ENCODE measurements at regions not wholly inside any gene's neighbourhood (a gene's known extent, or its start where the extent isn't known, plus 50 kb on each side); places are given as distances from the start of the nearest gene placed in this dataset.

GRCh38 chr14:87170179-87170578 lies 822.8 kb downstream of the GALC start:
- no peak for DNase-seq (ENCODE audit: low read depth, low spot score)

GRCh38 chr14:87169362-87169761 lies 823.6 kb downstream of the GALC start:
- DNase-seq (ENCODE audit: low read depth, low spot score) = no peak

- no peak for DNase-seq (ENCODE audit: low read depth, low spot score)
Measured at GRCh38 chr14:87161502-87161901, 831.5 kb downstream of the GALC start.

GRCh38 chr14:87160989-87161388 lies 832.0 kb downstream of the GALC start:
- no peak for DNase-seq (ENCODE audit: low read depth, low spot score)

GRCh38 chr14:87158283-87158682 lies 834.7 kb downstream of the GALC start:
- no peak for DNase-seq (ENCODE audit: low read depth, low spot score)

GRCh38 chr14:87156878-87157277 lies 836.1 kb downstream of the GALC start:
- no peak for DNase-seq (ENCODE audit: low read depth, low spot score)

- DNase-seq (ENCODE audit: low read depth, low spot score) = no peak
Measured at GRCh38 chr14:87155856-87156488, 837.0 kb downstream of the GALC start.

- no peak for DNase-seq (ENCODE audit: low read depth, low spot score)
Measured at GRCh38 chr14:87153901-87154300, 839.1 kb downstream of the GALC start.

- DNase-seq (ENCODE audit: low read depth, low spot score) = no peak
Measured at GRCh38 chr14:87153391-87153790, 839.6 kb downstream of the GALC start.

GRCh38 chr14:87152693-87153092 lies 840.3 kb downstream of the GALC start:
- DNase-seq (ENCODE audit: low read depth, low spot score) = no peak

- DNase-seq (ENCODE audit: low read depth, low spot score) = no peak
Measured at GRCh38 chr14:87149583-87150354, 843.2 kb downstream of the GALC start.

- DNase-seq (ENCODE audit: low read depth, low spot score) = no peak
Measured at GRCh38 chr14:87148655-87149054, 844.3 kb downstream of the GALC start.

- DNase-seq (ENCODE audit: low read depth, low spot score) = no peak
Measured at GRCh38 chr14:87142551-87143211, 850.3 kb downstream of the GALC start.

- no peak for DNase-seq (ENCODE audit: low read depth, low spot score)
Measured at GRCh38 chr14:87141801-87142200, 851.2 kb downstream of the GALC start.

- DNase-seq (ENCODE audit: low read depth, low spot score) = no peak
Measured at GRCh38 chr14:87139299-87139698, 853.7 kb downstream of the GALC start.

- no peak for DNase-seq (ENCODE audit: low read depth, low spot score)
Measured at GRCh38 chr14:87133073-87133801, 859.7 kb downstream of the GALC start.

GRCh38 chr14:87131879-87132278 lies 861.1 kb downstream of the GALC start:
- no peak for DNase-seq (ENCODE audit: low read depth, low spot score)

- DNase-seq (ENCODE audit: low read depth, low spot score) = no peak
Measured at GRCh38 chr14:87122166-87122565, 870.8 kb downstream of the GALC start.

- no peak for DNase-seq (ENCODE audit: low read depth, low spot score)
Measured at GRCh38 chr14:87121716-87122115, 871.3 kb downstream of the GALC start.

GRCh38 chr14:87115234-87115633 lies 877.7 kb downstream of the GALC start:
- no peak for DNase-seq (ENCODE audit: low read depth, low spot score)

- no peak for DNase-seq (ENCODE audit: low read depth, low spot score)
Measured at GRCh38 chr14:87113286-87113685, 879.7 kb downstream of the GALC start.

- no peak for DNase-seq (ENCODE audit: low read depth, low spot score)
Measured at GRCh38 chr14:87111741-87112140, 881.2 kb downstream of the GALC start.

All from activated CD4-positive, CD25-positive, alpha-beta regulatory T cell treated with anti-CD3 and anti-CD28 coated beads, Interleukin-2, amount 50 U/mL, for 16 hours (primary cell).